ENCODE measurements at regions not wholly inside any gene's neighbourhood (a gene's known extent, or its start where the extent isn't known, plus 50 kb on each side); places are given as distances from the start of the nearest gene placed in this dataset.

GRCh38 chr1:218809061-218809460 lies 364.6 kb upstream of the LYPLAL1 start (continued):
- TF ChIP-seq PBX3 (IDR thresholded peaks at IDR 0.05; ENCODE audit: insufficient replicate concordance, low read depth, low read length) (no peak), GATAD2B (conservative IDR thresholded peaks at IDR 0.05; ENCODE audit: low read depth) (no peak), CREB1 (IDR thresholded peaks at IDR 0.05; ENCODE audit: low read depth) (no peak)

- intact Hi-C loops (cut with micrococcal nuclease; ENCODE audit: unreplicated experiment): no loop called here
- in situ Hi-C loops (cut with MboI): no loop called here
- Histone ChIP-seq H3K79me2 (ENCODE audit: control insufficient read depth, insufficient read depth, low read length) (no peaks in the 10 kb centered on the region), H3K36me3 (ENCODE audit: control insufficient read depth in 2 of 2, insufficient read depth in 2 of 2, low read length in 1 of 2) (no peaks in the 10 kb centered on the region), H3K27me3 (replicated peaks in 1 of 2; ENCODE audit: control insufficient read depth in 2 of 2, insufficient read depth in 2 of 2, low read length in 1 of 2) (no peaks in the 10 kb centered on the region), H3K4me2 (ENCODE audit: control insufficient read depth, insufficient read depth) (no peak overlapping the region), H3K9me3 (replicated peaks; ENCODE audit: control insufficient read depth, insufficient read depth, low read length) (no peaks in the 10 kb centered on the region), H3K4me1 (ENCODE audit: control insufficient read depth, insufficient read depth, low read length) (no peaks in the 10 kb centered on the region), H2AFZ (ENCODE audit: control insufficient read depth, low read depth, low read length) (no peak overlapping the region), H3K27ac (ENCODE audit: control insufficient read depth, insufficient read depth) (no peak overlapping the region), H3K9ac (ENCODE audit: control insufficient read depth, insufficient read depth, low read length) (no peak overlapping the region), H3K4me3 (no peak overlapping the region), H4K20me1 (ENCODE audit: control insufficient read depth, insufficient read depth) (no peaks in the 10 kb centered on the region)
- ChIA-PET RAD21 (ENCODE audit: unreplicated experiment) (no interaction called here), POLR2A (no interaction called here), SMC1A (ENCODE audit: uncharacterized antibody, unreplicated experiment) (no interaction called here), CTCF (no interaction called here)
- FAIRE-seq (no peak), DNase-seq (ENCODE audit: low read depth, low spot score) (no peak), ATAC-seq (no peak)
- BruUV-seq (replicated peaks): no TSS peak
- WGBS (ENCODE audit: insufficient coverage, insufficient replicate concordance, low lambda C conversion rate, missing lambda C conversion rate): 0% methylated on average over 1 of the region's 1 CpG
- no peak for TF ChIP-seq PAX8 (IDR thresholded peaks at IDR 0.05)
- TF ChIP-seq NFXL1 (IDR thresholded peaks at IDR 0.05; ENCODE audit: borderline replicate concordance): no peak
- TF ChIP-seq SUZ12 (IDR thresholded peaks at IDR 0.05; ENCODE audit: unreplicated experiment): no peak
- no peak for TF ChIP-seq BMI1 (IDR thresholded peaks at IDR 0.05; ENCODE audit: borderline replicate concordance)
- no peak for TF ChIP-seq SPI1 (IDR thresholded peaks at IDR 0.05; ENCODE audit: borderline replicate concordance, insufficient read depth, low read depth, low read length)
- no peak for TF ChIP-seq KAT2A (conservative IDR thresholded peaks at IDR 0.05; ENCODE audit: control insufficient read depth, low read depth, low read length)
Measured at GRCh38 chr1:218809625-218810024, 364.1 kb upstream of the LYPLAL1 start.

Data from GM12878 (cell line).